Testis (tissue), 2 donors: ENCODE measurements at regions not wholly inside any gene's neighbourhood (a gene's known extent, or its start where the extent isn't known, plus 50 kb on each side); places are given as distances from the start of the nearest gene placed in this dataset.
"Not testable (repeated sequence)": the region's sequence is repeated elsewhere in the genome, so short reads cannot be mapped to it uniquely, and the experiment has no call there.

Experiments
- DNase-seq: peaks from one replicate; pipeline ENCODE4 v3.0.0-alpha.2; 2019
- H3K27ac ChIP-seq, 2 donors: fragments of 200-600 bp; sonication (generic); one replicate each; pipeline ENCODE4 v1.5.1; 2019
- H3K27me3 ChIP-seq: fragments of 200-600 bp; sonication (generic); one replicate; pipeline ENCODE4 v1.5.1; 2019
- H3K36me3 ChIP-seq: fragments of 200-600 bp; sonication (generic); one replicate; pipeline ENCODE4 v1.5.1; 2017; ENCODE audit warnings: low read depth; ENCODE audit errors: missing control alignments
- H3K4me1 ChIP-seq: fragments of 200-600 bp; sonication (generic); one replicate; pipeline ENCODE4 v1.5.1; 2019
- H3K4me3 ChIP-seq, 2 donors: fragments of 200-600 bp; sonication (generic); one replicate each; pipeline ENCODE4 v1.5.1; 2017 to 2019
- H3K9me3 ChIP-seq: fragments of 200-600 bp; sonication (generic); one replicate; pipeline ENCODE4 v1.5.1; 2017
- CTCF ChIP-seq, 3 experiments: fragments of 450-650 bp in 2 of 3; fragments of 200-600 bp in 1 of 3; sonication (generic) in 1 of 3; IDR thresholded peaks; one replicate each; pipeline ENCODE4 v1.5.1; 2016 to 2019; ENCODE audit warnings: antibody characterized with exemption in 3 of 3, mild to moderate bottlenecking in 2 of 3, moderate library complexity in 1 of 3
- POLR2A ChIP-seq: fragments of 450-650 bp; IDR thresholded peaks from one replicate; pipeline ENCODE4 v1.6.1; 2017; ENCODE audit warnings: antibody characterized with exemption, mild to moderate bottlenecking, moderate library complexity
- WGBS, 2 donors: methylation state at CpG; one replicate each; pipeline ENCODE4 v1.1.5; 2018; 5-methylcytosine and 5-hydroxymethylcytosine counted together
- intact Hi-C: fragments of 100-400 bp; cut with DNase I; formaldehyde crosslinking; loops from one replicate; pipeline ENCODE4 v1.15.1; 2023; ENCODE audit warnings: low total_unique reads

GRCh38 chr10:117492504-117492903 lies 50.0 kb upstream of the EMX2 start:
- DNase-seq: no peak
- Histone ChIP-seq H3K27me3 (no peaks in the 10 kb centered on the region), H3K36me3 (no peaks in the 10 kb centered on the region), H3K9me3 (no peaks in the 10 kb centered on the region), H3K4me1 (no peaks in the 10 kb centered on the region), H3K4me3 (no peak overlapping the region), H3K27ac (no peak overlapping the region)
- 88% methylated on average over 5 of the region's 6 CpGs for WGBS, 2 donors
- intact Hi-C loops: no loop called here
- no peak for TF ChIP-seq POLR2A
- no peak for TF ChIP-seq CTCF (IDR thresholded peaks at IDR 0.05)

GRCh38 chr10:117488004-117488403 lies 54.5 kb upstream of the EMX2 start:
- no peaks in the 10 kb centered on the region for H3K4me1 ChIP-seq
- H3K27me3 ChIP-seq: no peaks in the 10 kb centered on the region
- H3K27ac ChIP-seq: no peak overlapping the region
- H3K4me3 ChIP-seq: no peak overlapping the region
- DNase-seq: no peak
- TF ChIP-seq POLR2A (no peak), CTCF (IDR thresholded peaks at IDR 0.05) (no peak)
- intact Hi-C loops: no loop called here
- no peaks in the 10 kb centered on the region for H3K36me3 ChIP-seq
- H3K9me3 ChIP-seq: no peaks in the 10 kb centered on the region
- WGBS, 2 donors: 76 to 79% methylated on average over 7 of the region's 7 CpGs

- TF ChIP-seq CTCF (IDR thresholded peaks at IDR 0.05) (no peak), POLR2A (no peak)
- WGBS, 2 donors: 99 to 100% methylated on average over 4 of the region's 4 CpGs
These were observed 55.9 kb upstream of the EMX2 start for GRCh38 chr10:117486606-117487005.

GRCh38 chr10:117483056-117483590 lies 59.4 kb upstream of the EMX2 start:
- H3K4me1 ChIP-seq: no peaks in the 10 kb centered on the region
- TF ChIP-seq POLR2A (no peak), CTCF (IDR thresholded peaks at IDR 0.05) (no peak)
- H3K27ac ChIP-seq: no peak overlapping the region
- intact Hi-C loops: no loop called here
- H3K9me3 ChIP-seq: no peaks in the 10 kb centered on the region
- WGBS, 2 donors: 60 to 69% methylated on average over 5 of the region's 5 CpGs
- DNase-seq: no peak
- no peak overlapping the region for H3K4me3 ChIP-seq
- no peaks in the 10 kb centered on the region for H3K27me3 ChIP-seq
- H3K36me3 ChIP-seq: no peaks in the 10 kb centered on the region

More at GRCh38 chr10:117486606-117487005, 55.9 kb upstream of the EMX2 start:
- no peak overlapping the region for H3K27ac ChIP-seq
- H3K9me3 ChIP-seq: no peaks in the 10 kb centered on the region
- no peak for DNase-seq
- no peaks in the 10 kb centered on the region for H3K4me1 ChIP-seq
- intact Hi-C loops: no loop called here
- H3K27me3 ChIP-seq: no peaks in the 10 kb centered on the region
- H3K36me3 ChIP-seq: no peaks in the 10 kb centered on the region
- H3K4me3 ChIP-seq: no peak overlapping the region

- H3K9me3 ChIP-seq, H3K36me3 ChIP-seq, DNase-seq, H3K4me3 ChIP-seq, H3K27me3 ChIP-seq, H3K4me1 ChIP-seq, H3K27ac ChIP-seq, intact Hi-C loops: not testable (repeated sequence)
- 87 to 90% methylated on average over 6 of the region's 6 CpGs for WGBS, 2 donors
These were observed 61.5 kb upstream of the EMX2 start for GRCh38 chr10:117481011-117481410.
